Brain pericyte (primary cell): ENCODE measurements at regions not wholly inside any gene's neighbourhood (a gene's known extent, or its start where the extent isn't known, plus 50 kb on each side); places are given as distances from the start of the nearest gene placed in this dataset.
"Not testable (repeated sequence)": the region's sequence is repeated elsewhere in the genome, so short reads cannot be mapped to it uniquely, and the experiment has no call there.

Experiments used
- DNase-seq: peaks from one replicate; pipeline ENCODE4 v3.0.0-alpha.2; 2012; ENCODE audit warnings: low read depth, low spot score

DNA sequence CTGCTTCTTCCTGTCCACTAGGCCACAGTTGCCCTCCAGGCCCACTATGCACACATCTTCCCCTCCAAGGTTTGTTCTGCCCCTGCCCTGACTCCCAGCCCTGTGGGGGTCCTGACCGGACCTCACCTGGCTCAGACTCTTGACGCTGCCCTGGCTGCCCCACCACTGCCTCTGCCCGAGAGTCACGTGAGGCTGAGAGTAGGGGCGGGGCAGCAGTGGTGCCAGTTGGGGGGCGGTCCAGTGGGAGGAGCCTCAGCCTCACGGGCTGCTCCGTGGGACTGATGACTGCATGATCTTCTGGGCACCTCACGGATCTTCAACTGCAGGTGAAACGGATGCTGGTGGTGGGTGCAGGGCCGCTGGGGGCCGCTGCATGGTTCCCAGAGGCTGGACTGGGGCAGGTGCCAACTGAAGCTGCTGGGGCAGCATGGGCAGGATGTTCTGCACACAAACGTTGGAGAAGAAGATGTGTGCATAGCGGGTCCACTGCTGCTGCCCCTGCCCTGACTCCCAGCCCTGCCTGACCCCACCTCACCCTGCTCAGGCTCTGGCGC lies 77.6 kb downstream of the HHIPL2 start:
- DNase-seq, result not testable (repeated sequence)

DNA sequence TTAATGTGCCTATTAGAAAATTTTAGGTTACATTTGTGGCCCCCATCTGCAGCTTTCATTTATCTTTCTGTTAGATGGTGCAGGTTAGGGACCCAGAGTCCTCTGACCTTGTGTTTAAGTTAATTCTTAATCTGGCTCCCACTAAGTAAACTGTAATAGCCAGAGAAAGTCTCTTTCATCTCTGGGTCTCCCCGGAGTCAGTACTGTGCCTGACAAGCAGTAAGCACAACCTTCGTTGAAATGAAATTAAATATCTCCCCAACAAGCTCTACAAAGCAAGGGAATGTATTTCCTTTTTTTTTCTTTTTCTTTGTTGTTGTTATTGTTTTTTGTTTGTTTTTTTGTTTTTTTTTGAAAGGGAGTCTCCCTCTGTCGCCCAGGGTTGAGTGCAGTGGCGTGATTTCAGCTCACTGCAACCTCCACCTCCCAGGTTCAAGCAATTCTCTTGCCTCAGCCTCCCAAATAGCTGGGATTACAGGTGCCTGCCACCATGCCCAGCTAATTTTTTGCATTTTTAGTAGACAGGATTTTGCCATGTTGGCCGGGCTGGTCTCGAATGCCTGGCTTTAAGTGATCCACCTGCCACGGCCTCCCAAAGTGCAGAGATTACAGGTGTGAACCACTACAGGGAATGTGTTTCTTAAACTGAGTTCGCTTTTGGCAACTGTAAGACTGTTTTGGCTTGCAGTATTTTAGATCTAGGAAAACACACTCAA lies 81.6 kb downstream of the HHIPL2 start:
- DNase-seq, result no peak

DNA sequence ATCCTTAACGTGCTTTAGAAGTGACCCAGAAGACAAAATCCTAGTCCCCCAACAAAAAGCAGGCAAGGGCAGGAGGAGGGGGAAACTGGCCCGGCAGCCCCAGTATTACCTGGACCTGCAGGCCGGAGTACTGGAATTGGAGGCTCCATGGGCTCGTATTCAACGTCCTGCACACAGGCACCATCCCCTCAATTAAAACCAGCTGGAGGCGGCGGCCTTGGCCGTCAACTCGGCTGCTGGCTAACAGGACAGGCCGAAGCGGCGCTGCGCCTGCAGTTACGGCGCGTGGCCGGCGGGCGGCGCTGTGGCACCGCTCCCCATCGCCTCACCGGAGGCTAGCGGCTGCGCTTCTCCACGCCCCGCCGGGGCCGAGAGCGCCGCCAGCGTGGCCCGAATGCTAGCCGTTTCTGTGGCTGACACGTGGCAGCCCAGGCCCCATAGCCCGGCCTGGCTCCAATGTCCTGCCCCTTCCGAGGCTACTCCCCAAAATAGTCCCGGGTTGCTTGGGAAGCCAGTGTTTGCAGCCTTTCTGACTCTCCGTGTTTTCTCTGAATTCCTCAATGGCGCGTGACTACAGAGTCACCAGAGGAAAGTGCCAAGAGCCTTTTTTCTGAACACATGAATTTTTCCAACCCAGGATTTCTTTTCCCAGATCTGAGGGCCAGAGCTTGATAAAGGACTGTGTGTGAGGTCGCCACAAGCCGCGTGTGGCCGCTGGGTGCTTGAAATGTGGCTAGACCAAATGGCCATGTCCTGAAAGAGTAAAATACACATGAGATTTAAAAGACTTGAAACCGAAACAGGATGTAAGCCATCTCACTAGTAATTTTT lies 82.5 kb downstream of the HHIPL2 start:
- peak; percentile 82 for DNase-seq

DNA sequence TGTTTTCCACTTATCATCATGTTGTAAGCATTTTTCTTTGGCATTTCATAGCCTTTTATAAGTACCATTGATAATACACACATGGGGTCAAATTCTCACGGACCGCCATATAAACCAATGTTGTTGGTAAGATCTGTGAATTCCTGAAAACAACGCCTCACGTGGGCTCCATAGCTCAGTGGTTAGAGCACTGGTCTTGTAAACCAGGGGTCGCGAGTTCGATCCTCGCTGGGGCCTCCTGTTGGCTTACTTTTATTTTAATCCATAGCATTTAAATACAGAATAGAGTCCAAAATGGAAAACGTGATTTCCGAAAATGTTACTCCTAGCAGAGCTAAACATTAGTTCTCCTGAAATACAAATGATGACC lies 83.1 kb downstream of the HHIPL2 start:
- DNase-seq, result peak; percentile 24

DNA sequence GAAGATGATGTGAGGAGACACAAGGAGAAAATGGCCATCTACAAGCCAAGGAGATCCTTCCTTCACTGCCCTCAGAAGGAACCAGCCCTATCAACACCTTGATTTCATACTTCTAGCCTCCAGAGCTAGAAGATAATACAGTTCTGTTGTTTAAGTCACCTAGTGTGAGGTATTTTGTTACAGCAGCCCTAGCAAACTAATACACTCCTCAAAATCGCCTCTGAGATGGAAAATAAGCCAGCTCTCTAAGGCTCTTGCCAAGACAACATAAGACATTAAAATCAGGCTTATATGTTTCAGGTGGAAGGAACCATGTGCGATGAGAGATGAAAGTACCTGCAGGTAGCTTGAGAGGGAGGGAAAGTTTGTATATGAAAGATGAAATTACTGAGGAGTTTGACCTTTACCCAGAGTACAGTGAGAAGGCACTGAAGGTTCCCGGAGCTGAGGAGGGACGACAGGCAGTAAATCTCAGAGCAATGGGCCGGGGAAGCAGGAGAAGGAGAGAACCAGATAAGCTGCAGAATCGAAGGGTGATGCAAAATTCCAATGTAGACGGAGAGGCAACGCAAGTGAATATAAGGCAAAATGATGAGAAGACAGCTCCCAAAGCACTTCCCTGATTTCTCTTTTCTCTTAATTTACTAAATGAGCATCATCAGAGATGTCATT lies 84.7 kb downstream of the HHIPL2 start:
- DNase-seq, result no peak

DNA sequence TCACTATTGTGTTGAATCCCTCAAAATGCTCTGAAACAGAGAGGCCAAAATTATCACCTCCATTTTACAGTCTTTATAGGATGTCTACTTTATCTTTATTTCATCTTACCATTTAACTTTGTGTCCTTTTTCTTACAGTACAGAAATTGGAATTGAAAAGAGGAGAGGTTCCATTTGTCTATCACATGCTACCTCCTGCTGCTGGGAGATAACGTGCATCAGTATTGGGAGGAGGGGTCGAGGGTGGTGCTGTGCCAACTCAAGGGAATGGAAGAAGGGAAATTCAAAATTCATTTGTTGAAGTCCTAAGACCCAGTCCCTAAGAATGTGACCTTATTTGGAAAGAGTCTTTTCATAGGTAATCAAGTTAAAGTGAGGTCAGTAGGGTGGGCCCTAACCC lies 85.3 kb downstream of the HHIPL2 start:
- no peak for DNase-seq

DNA sequence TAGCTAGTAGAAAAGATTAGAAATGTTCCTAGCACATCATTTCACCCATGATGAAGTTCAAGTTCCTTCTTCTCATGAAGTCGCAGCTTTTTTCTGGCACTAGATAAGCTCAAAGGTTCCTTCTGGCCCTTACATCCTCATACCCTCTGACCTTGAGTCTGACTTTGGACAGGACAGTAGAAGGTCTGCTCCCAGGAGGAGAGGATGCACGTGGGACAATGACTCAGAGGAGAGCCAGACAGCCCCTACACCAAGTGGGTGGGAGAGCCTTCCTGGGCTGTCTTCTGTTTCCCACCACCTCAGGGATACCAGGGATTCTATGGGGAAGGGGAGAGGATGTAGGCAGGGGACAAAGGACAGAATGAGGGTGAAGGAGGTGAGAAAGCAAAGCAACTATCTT lies 86.0 kb downstream of the HHIPL2 start:
- DNase-seq, result no peak

DNA sequence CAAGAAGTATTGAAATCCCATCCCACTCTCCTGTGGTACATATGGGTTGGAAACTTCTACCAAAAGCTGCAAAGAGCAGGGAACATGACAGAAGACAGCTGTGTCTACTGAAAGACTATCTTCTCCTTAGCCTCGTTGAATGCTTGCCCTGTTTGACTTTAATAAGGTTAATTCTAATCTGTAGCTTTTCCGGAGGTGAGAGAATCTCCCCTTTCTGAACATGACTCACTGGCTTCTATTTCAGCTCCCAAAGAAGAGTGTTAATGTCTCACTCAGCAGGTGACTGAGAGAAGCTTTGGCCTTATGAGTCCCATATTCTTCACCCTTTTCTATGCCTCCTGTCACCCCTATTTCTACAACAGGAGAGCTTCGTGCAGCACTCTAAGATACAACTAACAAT lies 88.3 kb downstream of the HHIPL2 start:
- DNase-seq, result no peak

DNA sequence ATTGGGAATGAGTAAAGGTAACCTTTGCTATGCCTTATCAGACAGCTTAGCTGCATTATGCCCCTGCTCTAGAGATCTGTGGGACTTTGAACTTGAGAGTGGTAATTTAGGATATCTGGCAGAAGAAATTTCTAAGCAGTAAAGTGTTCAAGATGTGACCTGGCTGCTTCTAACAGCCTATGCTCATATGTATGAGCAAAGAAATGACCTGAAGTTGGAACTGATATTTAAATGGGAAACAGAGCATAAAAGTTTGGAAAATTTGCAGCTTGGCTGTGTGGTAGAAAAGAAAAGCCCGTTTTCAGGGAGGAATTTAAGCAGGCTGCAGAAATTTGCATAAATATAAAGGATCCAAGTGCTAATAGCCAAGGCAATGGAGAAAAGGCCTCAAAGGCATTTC lies 90.4 kb downstream of the HHIPL2 start:
- no peak for DNase-seq

DNA sequence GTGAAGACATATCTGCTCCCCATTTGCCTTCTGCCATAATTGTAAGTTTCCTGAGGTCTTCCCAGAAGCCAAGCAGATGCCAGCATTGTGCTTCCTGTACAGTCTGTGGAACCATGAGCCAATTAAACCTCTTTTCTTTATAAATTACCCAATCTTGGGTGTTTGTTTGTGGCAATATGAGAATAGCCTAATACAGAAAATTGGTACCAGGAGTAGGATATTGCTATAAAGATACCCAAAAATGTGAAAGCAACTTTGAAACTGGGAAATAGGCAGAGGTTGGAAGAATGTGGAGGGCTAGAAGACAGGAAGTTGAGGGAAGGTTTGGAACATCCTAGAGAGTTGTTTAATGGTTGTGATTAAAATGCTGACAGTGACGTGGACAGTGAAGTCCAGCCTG lies 90.8 kb downstream of the HHIPL2 start:
- no peak for DNase-seq

DNA sequence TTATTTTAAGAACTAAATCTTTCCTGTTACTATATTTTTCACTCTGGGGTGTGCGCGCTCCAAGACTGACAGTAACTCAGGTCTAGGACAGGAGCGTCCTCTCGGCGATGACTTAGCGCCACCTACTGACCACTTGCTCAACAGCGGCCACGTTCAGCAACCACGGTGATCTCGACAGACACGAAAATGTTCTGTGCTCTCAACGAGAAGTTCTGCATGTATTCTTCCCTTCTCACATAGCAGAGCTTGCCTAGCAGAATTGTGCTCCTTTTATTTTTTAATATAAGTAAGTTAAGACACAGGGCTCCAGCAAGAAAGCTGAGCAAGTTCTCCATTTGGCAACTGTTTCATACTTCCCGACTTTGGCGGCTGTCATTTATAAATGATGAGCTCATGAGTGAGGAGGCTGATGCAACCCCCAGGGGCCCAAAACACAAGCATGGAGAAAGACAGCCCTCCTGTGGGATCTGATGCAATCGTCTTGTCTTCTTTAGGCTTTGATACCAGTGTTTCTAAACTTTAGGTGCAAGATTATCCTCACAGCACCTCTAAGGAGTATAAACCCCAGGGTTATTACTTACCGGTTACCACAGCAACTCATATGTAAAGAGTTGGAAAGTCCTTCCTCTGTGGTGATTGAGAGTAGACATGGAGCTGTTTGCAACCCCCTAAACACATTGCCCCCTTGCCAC lies 92.6 kb downstream of the HHIPL2 start:
- peak; percentile 63 for DNase-seq

DNA sequence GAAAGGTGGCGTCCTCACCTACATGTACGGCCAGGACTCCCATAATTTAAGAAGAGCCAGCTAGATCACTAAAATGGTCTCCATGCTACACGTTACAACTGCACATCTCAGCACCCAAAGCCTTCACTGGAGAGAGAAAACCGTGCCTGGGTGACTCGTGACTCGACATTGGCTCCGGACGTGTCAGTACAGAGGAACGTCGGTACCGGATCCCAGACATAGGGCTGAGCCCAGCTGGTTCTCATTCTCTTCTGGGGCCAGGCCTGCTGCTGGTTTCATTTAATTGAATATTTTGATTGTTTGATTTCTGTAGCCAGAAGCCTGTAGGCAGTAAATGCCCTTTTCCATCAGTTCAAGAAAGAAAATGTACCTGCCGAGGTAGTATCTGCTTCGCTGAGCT lies 93.1 kb downstream of the HHIPL2 start:
- DNase-seq, result no peak

DNA sequence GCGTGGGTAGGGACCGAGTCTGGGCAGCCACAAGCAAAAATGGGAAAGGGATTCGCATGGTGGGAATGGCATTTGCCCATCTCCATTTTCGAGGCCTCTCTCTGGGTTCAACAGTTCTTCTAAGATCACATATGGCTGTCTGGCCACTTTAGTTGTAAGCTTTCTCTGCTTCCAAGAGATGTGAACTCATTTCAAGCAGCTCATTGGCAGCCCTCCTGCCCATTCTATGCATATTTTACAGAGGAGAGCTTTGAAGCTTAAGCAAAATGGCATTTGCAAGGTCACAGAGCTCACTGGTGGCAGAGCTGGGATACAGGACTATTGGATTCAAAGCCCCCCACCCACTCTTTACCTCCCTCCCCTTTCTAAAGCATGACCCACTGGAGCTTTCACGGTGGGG lies 93.7 kb downstream of the HHIPL2 start:
- no peak for DNase-seq

DNA sequence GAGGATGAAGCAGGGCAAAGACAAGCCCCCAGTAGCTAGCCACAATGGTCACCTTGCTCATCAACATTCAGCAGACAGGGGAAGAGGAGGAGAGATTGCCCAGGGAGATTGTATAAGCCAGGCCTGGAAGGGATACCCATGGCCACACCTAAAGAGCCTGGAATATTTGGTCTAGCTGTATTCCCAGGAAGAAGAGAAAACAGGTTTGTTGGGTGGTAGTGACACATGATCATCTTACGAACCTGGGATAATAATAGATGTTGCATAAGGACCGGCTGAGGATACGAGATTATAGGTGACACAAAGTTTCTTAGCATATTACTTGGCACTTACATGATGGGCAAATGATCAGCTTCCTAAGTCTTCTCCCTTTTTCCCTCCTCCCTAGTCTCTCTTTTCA lies 95.9 kb downstream of the HHIPL2 start:
- no peak for DNase-seq

DNA sequence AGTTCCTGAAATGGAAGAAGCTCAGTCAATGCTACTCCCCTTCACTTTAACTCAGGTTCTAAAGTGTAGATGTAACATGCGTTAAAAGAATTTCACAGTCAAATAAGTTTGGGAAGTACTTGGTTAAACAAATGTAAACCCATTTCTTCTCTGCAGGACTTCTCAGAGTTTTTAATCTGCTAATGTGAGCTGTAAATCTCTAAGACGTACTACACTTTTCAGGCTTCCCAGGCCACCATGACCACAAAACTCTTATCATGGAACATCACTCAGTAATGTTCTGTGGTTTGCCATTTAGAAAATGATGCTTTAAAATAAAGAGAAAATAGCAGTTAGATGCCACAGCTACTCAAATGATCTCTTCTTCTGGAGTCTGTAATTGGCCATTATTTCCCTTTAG lies 104.3 kb downstream of the HHIPL2 start:
- no peak for DNase-seq

DNA sequence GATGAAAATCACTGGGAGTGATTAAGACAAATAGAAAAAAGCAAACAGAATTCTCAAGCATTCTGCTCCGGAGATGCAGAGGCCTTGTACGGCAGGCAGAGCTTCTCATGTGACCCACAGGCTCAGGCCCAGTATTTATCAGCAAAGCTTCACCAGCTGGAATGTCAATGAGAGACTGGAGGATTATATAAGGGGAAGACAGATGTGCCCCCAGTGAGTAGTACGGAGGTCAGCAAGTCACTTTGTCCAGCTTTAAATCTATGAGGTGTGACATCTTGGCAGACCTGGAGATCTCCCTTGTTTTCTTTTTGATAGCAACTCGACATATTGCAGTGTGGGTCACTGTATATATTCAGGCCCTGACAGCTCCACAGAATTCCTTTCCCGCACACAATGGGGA lies 106.8 kb downstream of the HHIPL2 start:
- no peak for DNase-seq

DNA sequence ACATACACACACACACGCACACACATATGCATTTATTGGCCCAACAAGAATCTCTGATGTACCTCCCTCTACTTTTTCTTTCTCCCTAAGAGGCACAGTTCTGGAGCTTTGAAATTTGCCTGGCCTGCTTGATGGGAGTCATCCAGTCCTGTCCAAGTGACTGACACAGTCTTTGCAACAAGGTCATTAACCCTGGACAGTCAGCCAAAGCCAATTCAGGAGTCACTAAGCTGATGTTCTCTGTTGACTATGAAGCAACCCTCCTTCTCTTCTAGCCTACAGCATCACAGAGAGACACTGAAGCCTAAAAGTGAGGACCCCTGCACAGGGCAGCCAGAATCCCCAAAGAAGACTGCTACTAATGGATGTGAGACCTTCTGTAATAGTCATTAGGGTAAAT lies 123.1 kb downstream of the HHIPL2 start:
- no peak for DNase-seq

DNA sequence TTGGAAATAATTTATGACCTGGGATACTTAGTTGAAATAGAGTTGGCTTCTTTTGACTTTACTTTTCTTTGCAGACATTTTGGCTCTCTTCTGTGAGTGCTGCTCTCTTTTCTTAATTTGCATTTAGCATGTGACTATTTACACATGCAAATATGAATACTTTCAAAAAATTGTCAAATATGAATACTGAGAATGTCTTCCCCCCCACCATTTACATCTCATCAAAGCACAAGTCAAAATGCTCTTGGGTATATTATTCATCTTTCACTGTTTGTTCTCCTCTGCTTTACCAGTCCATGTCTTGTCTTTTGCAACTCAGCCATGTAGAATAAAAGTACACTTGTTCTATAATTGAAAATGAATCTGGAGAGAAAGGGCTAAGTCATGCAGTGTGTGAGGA lies 126.5 kb downstream of the HHIPL2 start:
- DNase-seq, result no peak

DNA sequence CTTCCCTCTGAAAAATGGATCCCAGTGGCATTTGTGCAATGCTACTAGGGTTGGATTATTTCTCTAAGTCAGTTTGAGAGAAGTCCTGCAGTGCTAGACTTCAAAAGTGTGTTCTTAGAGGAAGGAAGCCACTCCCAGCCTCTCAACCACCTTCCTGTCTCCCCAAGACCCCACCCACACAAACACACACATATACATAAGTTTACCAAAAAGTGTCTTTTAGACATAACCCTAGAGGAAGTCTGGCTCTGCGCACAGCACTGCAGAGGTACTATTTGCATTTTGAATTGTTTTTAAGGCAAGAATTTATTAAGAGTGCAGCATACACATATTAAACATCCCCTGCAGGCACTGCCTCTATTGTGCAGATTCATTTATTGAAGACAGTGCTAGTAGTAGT lies 127.3 kb downstream of the HHIPL2 start:
- no peak for DNase-seq

DNA sequence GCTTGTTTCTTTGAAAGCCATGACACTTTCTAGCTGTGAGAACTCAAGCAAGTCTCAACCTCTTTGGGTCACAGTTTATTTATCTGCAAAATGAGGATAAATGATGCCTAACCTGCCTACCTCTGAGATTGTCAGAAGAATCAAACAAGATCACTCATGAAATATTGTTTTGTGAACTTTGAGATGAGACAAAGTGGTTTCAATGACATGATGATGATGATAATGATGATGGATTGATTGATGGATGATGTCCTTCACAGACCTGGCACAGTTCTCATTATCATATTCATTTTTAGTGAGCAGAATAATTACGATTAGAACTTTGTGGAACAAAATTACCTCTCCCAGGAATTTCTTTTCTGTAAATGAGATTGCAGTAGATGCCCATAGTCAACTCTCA lies 129.2 kb downstream of the HHIPL2 start:
- no peak for DNase-seq

DNA sequence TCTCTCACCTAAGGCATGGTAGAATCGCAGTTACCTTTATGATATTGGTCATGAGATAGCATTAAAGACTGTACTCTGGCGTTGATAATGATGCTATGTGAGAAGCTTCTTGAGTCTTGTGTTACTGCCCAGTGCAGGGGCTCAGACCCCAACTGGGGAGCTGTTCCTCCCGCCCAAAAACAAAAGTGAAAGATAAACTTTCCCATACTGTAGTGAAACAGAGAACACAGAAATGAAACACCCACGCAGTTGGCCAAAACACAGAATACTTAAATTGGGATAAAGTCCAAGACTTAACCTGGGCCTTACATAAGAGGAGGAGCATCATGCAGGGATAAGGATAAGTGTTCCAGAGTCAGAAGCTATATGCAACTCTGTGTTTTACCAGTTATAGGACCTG lies 130.6 kb downstream of the HHIPL2 start:
- DNase-seq, result no peak
